ENCODE measurements at regions not wholly inside any gene's neighbourhood (a gene's known extent, or its start where the extent isn't known, plus 50 kb on each side); places are given as distances from the start of the nearest gene placed in this dataset.

DNA sequence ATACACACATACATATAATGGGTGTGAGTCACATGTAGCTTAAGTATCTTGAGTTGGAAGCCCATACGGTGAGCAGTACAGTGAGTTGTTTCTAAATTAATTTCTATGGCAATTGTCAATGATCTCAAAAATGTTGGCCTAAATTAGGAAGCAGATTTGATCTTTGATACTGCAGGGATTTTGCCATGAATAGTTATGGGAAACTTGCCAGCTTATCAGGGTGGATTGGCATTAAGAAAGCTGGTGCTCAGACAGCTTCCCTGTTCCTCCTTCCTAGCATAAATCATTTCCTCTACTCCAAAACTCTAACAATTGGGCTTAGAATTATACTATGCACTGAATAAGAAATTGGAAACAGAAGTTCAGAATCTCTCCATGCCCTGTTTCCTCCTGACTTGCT lies 150.9 kb upstream of the FRMD6 start:
- Histone ChIP-seq H3K4me3 (replicated peaks; ENCODE audit: insufficient read depth, low read length) (no peak overlapping the region), H3K27me3 (ENCODE audit: insufficient read depth, poor library complexity, severe bottlenecking) (no peaks in the 10 kb centered on the region), H3K27ac (replicated peaks) (no peak overlapping the region)
- no peak for TF ChIP-seq GABPA (IDR thresholded peaks at IDR 0.05; ENCODE audit: low read depth)
- TF ChIP-seq, protein P1, sequence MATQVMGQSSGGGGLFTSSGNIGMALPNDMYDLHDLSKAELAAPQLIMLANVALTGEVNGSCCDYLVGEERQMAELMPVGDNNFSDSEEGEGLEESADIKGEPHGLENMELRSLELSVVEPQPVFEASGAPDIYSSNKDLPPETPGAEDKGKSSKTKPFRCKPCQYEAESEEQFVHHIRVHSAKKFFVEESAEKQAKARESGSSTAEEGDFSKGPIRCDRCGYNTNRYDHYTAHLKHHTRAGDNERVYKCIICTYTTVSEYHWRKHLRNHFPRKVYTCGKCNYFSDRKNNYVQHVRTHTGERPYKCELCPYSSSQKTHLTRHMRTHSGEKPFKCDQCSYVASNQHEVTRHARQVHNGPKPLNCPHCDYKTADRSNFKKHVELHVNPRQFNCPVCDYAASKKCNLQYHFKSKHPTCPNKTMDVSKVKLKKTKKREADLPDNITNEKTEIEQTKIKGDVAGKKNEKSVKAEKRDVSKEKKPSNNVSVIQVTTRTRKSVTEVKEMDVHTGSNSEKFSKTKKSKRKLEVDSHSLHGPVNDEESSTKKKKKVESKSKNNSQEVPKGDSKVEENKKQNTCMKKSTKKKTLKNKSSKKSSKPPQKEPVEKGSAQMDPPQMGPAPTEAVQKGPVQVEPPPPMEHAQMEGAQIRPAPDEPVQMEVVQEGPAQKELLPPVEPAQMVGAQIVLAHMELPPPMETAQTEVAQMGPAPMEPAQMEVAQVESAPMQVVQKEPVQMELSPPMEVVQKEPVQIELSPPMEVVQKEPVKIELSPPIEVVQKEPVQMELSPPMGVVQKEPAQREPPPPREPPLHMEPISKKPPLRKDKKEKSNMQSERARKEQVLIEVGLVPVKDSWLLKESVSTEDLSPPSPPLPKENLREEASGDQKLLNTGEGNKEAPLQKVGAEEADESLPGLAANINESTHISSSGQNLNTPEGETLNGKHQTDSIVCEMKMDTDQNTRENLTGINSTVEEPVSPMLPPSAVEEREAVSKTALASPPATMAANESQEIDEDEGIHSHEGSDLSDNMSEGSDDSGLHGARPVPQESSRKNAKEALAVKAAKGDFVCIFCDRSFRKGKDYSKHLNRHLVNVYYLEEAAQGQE (IDR thresholded peaks at IDR 0.05; ENCODE audit: insufficient replicate concordance, low read depth) = no peak
- TF ChIP-seq SPI1 (IDR thresholded peaks at IDR 0.05; ENCODE audit: borderline replicate concordance, low read depth) = no peak
- TF ChIP-seq, protein P2, sequence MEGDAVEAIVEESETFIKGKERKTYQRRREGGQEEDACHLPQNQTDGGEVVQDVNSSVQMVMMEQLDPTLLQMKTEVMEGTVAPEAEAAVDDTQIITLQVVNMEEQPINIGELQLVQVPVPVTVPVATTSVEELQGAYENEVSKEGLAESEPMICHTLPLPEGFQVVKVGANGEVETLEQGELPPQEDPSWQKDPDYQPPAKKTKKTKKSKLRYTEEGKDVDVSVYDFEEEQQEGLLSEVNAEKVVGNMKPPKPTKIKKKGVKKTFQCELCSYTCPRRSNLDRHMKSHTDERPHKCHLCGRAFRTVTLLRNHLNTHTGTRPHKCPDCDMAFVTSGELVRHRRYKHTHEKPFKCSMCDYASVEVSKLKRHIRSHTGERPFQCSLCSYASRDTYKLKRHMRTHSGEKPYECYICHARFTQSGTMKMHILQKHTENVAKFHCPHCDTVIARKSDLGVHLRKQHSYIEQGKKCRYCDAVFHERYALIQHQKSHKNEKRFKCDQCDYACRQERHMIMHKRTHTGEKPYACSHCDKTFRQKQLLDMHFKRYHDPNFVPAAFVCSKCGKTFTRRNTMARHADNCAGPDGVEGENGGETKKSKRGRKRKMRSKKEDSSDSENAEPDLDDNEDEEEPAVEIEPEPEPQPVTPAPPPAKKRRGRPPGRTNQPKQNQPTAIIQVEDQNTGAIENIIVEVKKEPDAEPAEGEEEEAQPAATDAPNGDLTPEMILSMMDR (IDR thresholded peaks at IDR 0.05; ENCODE audit: insufficient read depth, low read length) = no peak
- no peak for TF ChIP-seq POLR2AphosphoS5 (IDR thresholded peaks at IDR 0.05; ENCODE audit: low read depth)
- no peak for DNase-seq (ENCODE audit: low read depth in 1 of 2, low spot score in 1 of 2)

DNA sequence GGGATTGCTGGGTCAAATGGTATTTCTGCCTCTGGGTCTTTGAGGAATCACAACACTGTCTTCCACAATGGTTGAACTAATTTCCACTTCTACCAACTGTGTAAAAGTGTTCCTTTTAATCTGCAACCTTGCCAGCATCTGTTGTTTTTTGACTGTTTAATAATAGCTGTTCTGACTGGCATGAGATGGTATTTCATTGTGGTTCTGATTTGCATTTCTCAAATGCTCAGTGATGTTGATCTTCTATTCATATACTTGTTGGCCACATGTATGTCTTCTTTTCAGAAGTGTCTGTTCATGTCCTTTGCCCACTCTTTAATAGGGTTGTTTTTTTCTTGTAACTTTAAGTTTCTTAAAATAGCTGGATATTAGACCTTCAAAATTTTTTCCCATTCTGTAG lies 150.0 kb upstream of the FRMD6 start:
- Histone ChIP-seq H3K27me3 (ENCODE audit: insufficient read depth, poor library complexity, severe bottlenecking) (no peaks in the 10 kb centered on the region), H3K27ac (replicated peaks) (no peak overlapping the region), H3K4me3 (replicated peaks; ENCODE audit: insufficient read depth, low read length) (no peak overlapping the region)
- DNase-seq (ENCODE audit: low read depth in 1 of 2, low spot score in 1 of 2) = no peak
- no peak for TF ChIP-seq SPI1 (IDR thresholded peaks at IDR 0.05; ENCODE audit: borderline replicate concordance, low read depth)
- no peak for TF ChIP-seq GABPA (IDR thresholded peaks at IDR 0.05; ENCODE audit: low read depth)
- TF ChIP-seq, protein P2 (IDR thresholded peaks at IDR 0.05; ENCODE audit: insufficient read depth, low read length) = no peak
- TF ChIP-seq, protein P1 (IDR thresholded peaks at IDR 0.05; ENCODE audit: insufficient replicate concordance, low read depth) = no peak

DNA sequence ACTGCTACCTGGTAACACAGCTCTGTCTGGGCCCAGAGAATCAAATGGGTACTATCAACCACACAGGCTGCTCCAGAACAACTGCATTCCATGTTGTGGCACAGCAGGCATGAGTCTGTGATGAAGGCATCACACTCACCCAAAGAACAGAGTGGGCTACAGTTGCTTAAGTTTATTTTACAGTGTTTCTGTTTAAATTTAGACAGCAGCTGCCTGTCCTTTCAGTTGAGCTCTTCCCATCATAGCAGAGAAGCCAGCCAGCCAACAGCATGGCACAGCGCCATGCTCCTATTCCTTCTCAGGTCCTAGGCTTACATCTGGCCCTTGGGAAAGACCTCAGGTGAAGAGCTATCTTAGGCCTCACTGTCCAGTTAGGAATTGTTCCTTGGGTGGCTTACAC lies 147.0 kb upstream of the FRMD6 start:
- H3K27me3 ChIP-seq (ENCODE audit: insufficient read depth, poor library complexity, severe bottlenecking) = no peaks in the 10 kb centered on the region
- no peak overlapping the region for H3K4me3 ChIP-seq (replicated peaks; ENCODE audit: insufficient read depth, low read length)
- TF ChIP-seq, protein P2 (IDR thresholded peaks at IDR 0.05; ENCODE audit: insufficient read depth, low read length) = no peak
- TF ChIP-seq POLR2AphosphoS5 (IDR thresholded peaks at IDR 0.05; ENCODE audit: low read depth) (no peak), GABPA (IDR thresholded peaks at IDR 0.05; ENCODE audit: low read depth) (no peak), SPI1 (IDR thresholded peaks at IDR 0.05; ENCODE audit: borderline replicate concordance, low read depth) (no peak)
- TF ChIP-seq, protein P1 (IDR thresholded peaks at IDR 0.05; ENCODE audit: insufficient replicate concordance, low read depth) = no peak
- DNase-seq (ENCODE audit: low read depth in 1 of 2, low spot score in 1 of 2) = no peak
- H3K27ac ChIP-seq (replicated peaks) = no peak overlapping the region
